ENCODE measurements at regions not wholly inside any gene's neighbourhood (a gene's known extent, or its start where the extent isn't known, plus 50 kb on each side); places are given as distances from the start of the nearest gene placed in this dataset.

DNA sequence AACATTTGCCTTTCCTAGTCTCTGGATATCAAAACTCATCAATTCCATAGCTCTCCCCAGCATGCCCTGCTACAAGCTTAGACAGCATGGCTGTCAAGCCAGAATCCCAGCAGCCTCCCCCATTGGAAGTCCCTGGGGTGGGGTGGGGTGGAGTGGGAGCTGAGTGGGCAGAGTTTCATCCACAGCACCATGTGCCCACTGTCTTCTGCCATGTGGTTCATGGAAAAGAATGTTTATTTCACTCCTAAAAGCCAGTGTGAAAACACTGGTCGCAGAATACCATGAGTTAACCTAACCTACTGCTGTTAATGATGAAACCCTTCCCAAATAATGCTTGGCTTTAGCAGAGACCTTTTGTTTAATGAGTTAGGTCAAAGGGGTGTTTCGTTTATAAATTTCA lies 80.2 kb upstream of the KIRREL3 start:
- TF ChIP-seq, protein P1, sequence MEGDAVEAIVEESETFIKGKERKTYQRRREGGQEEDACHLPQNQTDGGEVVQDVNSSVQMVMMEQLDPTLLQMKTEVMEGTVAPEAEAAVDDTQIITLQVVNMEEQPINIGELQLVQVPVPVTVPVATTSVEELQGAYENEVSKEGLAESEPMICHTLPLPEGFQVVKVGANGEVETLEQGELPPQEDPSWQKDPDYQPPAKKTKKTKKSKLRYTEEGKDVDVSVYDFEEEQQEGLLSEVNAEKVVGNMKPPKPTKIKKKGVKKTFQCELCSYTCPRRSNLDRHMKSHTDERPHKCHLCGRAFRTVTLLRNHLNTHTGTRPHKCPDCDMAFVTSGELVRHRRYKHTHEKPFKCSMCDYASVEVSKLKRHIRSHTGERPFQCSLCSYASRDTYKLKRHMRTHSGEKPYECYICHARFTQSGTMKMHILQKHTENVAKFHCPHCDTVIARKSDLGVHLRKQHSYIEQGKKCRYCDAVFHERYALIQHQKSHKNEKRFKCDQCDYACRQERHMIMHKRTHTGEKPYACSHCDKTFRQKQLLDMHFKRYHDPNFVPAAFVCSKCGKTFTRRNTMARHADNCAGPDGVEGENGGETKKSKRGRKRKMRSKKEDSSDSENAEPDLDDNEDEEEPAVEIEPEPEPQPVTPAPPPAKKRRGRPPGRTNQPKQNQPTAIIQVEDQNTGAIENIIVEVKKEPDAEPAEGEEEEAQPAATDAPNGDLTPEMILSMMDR (conservative IDR thresholded peaks at IDR 0.05; ENCODE audit: low read length), result no peak
- no peak for TF ChIP-seq EZH2phosphoT487 (IDR thresholded peaks at IDR 0.05; ENCODE audit: borderline replicate concordance)
